H1 (cell line): ENCODE measurements at regions not wholly inside any gene's neighbourhood (a gene's known extent, or its start where the extent isn't known, plus 50 kb on each side); places are given as distances from the start of the nearest gene placed in this dataset.

Experiments
- CTCF ChIA-PET: fragments of 300-600 bp; sonication (Branson Sonifier 250); formaldehyde crosslinking; loops from one replicate; lab custom pipeline; 2021; ENCODE audit not compliant: partially characterized antibody; lab: Charles Lee
- POLR2A ChIA-PET: fragments of 300-600 bp; sonication (Branson Sonifier 250); formaldehyde crosslinking; loops from one replicate; lab custom pipeline; 2021; ENCODE audit warnings: inconsistent platforms; ENCODE audit not compliant: partially characterized antibody; lab: Charles Lee
- DNase-seq, 2 experiments: peaks; one replicate each; pipeline versions ENCODE4 v3.0.0 to v3.0.0-alpha.2; 2010 to 2022; ENCODE audit warnings: low spot score in 2 of 2, low read depth in 1 of 2, mixed read lengths in 1 of 2
- FAIRE-seq: peaks from 2 replicates; lab custom pipeline; 2011; peaks lifted over from hg19 to GRCh38; lab: Jason Lieb, UNC
- H2AFZ ChIP-seq: 2 replicates; pipeline ENCODE4 v1.8.1; 2012; ENCODE audit warnings: low read length, inconsistent platforms
- H2AK5ac ChIP-seq: 2 replicates; pipeline ENCODE4 v1.6.1; 2013; ENCODE audit warnings: low read depth, low read length
- H2BK120ac ChIP-seq: replicated peaks from 2 replicates; pipeline ENCODE3; 2013; ENCODE audit warnings: low read depth, low read length, inconsistent platforms
- H2BK12ac ChIP-seq: 2 replicates; pipeline ENCODE4 v1.6.1; 2013; ENCODE audit warnings: low read depth, low read length
- H2BK15ac ChIP-seq: 2 replicates; pipeline ENCODE4 v1.6.1; 2013; ENCODE audit warnings: low read length
- H2BK20ac ChIP-seq: 2 replicates; pipeline ENCODE4 v1.6.1; 2013; ENCODE audit warnings: low read length
- H2BK5ac ChIP-seq: 2 replicates; pipeline ENCODE4 v1.6.1; 2013; ENCODE audit warnings: low read depth, low read length
- H3K14ac ChIP-seq: 2 replicates; pipeline ENCODE4 v1.6.1; 2013; ENCODE audit warnings: inconsistent platforms; ENCODE audit not compliant: insufficient read length
- H3K18ac ChIP-seq: 2 replicates; pipeline ENCODE4 v1.6.1; 2013; ENCODE audit warnings: low read length; ENCODE audit errors: extremely low read depth
- H3K23ac ChIP-seq: 2 replicates; pipeline ENCODE4 v1.6.1; 2013; ENCODE audit warnings: inconsistent platforms; ENCODE audit not compliant: insufficient read length
- H3K23me2 ChIP-seq: 2 replicates; pipeline ENCODE4 v1.6.1; 2013; ENCODE audit warnings: low read depth, low read length
- H3K27ac ChIP-seq: 2 replicates; pipeline ENCODE4 v1.6.1; 2011; ENCODE audit warnings: low read depth, low read length, inconsistent platforms
- H3K27me3 ChIP-seq, 4 experiments: replicated peaks in 1 of 4; 1 replicate in 1 of 4; 2 replicates in 3 of 4; pipeline versions ENCODE4 v1.6.1 to v1.8.1; 2011 to 2013; ENCODE audit warnings: low read length in 3 of 4, mild to moderate bottlenecking in 3 of 4, inconsistent platforms in 2 of 4, mixed read lengths in 2 of 4, moderate library complexity in 1 of 4; ENCODE audit not compliant: control insufficient read depth in 3 of 4, insufficient read depth in 3 of 4; ENCODE audit errors: extremely low read depth in 1 of 4
- H3K36me3 ChIP-seq, 4 experiments: 2 replicates each; pipeline versions ENCODE4 v1.6.1 to v1.8.1; 2011 to 2013; ENCODE audit warnings: mild to moderate bottlenecking in 4 of 4, low read length in 3 of 4, moderate library complexity in 2 of 4, control low read depth in 1 of 4, inconsistent platforms in 1 of 4; ENCODE audit not compliant: insufficient read depth in 4 of 4, control insufficient read depth in 2 of 4
- H3K4ac ChIP-seq: replicated peaks from 2 replicates; pipeline ENCODE3; 2013; ENCODE audit warnings: low read length, low read depth, mixed read lengths, inconsistent platforms; ENCODE audit not compliant: insufficient read length
- H3K4me1 ChIP-seq, 4 experiments: replicated peaks in 1 of 4; 1 replicate in 1 of 4; 2 replicates in 3 of 4; pipeline versions ENCODE4 v1.6.1 to v1.8.1; 2011 to 2013; ENCODE audit warnings: low read length in 3 of 4, inconsistent platforms in 2 of 4, mixed read lengths in 1 of 4; ENCODE audit not compliant: insufficient read depth in 4 of 4, control insufficient read depth in 3 of 4
- H3K4me2 ChIP-seq, 2 experiments: 2 replicates each; pipeline versions ENCODE4 v1.6.1 to v1.8.1; 2011 to 2013; ENCODE audit warnings: low read depth in 2 of 2, low read length in 2 of 2, control low read depth in 1 of 2, inconsistent platforms in 1 of 2, mild to moderate bottlenecking in 1 of 2; ENCODE audit not compliant: insufficient read depth in 1 of 2
- H3K4me3 ChIP-seq, 4 experiments: fragments of 200-600, 300-600 bp in 1 of 4; sonication (generic), shearing (Covaris generic), sonication (Bioruptor Twin) in 1 of 4; 2 replicates each; pipeline versions ENCODE4 v1.5.1 to v1.8.1; 2011 to 2016; ENCODE audit warnings: low read length in 4 of 4, low read depth in 3 of 4, control low read depth in 2 of 4, inconsistent platforms in 2 of 4, mild to moderate bottlenecking in 2 of 4, mixed read lengths in 1 of 4, moderate library complexity in 1 of 4; ENCODE audit not compliant: insufficient read depth in 2 of 4; ENCODE audit errors: extremely low read depth in 1 of 4
- H3K56ac ChIP-seq: replicated peaks from 2 replicates; pipeline ENCODE3; 2013; ENCODE audit warnings: low read depth, mild to moderate bottlenecking, mixed read lengths, low read length, inconsistent platforms; ENCODE audit not compliant: insufficient read length
- H3K79me1 ChIP-seq: 2 replicates; pipeline ENCODE4 v1.6.1; 2013; ENCODE audit warnings: low read depth, low read length, control low read depth
- H3K79me2 ChIP-seq, 2 experiments: 2 replicates each; pipeline versions ENCODE4 v1.6.1 to v1.8.1; 2012 to 2013; ENCODE audit warnings: low read length in 2 of 2, mild to moderate bottlenecking in 2 of 2, inconsistent platforms in 1 of 2; ENCODE audit not compliant: insufficient read depth in 2 of 2, control insufficient read depth in 1 of 2
- H3K9ac ChIP-seq, 4 experiments: replicated peaks in 1 of 4; 1 replicate in 1 of 4; 2 replicates in 3 of 4; pipeline versions ENCODE4 v1.6.1 to v1.8.1; 2011 to 2013; ENCODE audit warnings: low read depth in 3 of 4, low read length in 3 of 4, control low read depth in 2 of 4, mild to moderate bottlenecking in 2 of 4, moderate library complexity in 2 of 4, inconsistent platforms in 1 of 4; ENCODE audit errors: extremely low read depth in 1 of 4
- H3K9me3 ChIP-seq, 2 experiments: 2 replicates each; pipeline versions ENCODE4 v1.6.1 to v1.8.1; 2012 to 2013; ENCODE audit warnings: mild to moderate bottlenecking in 2 of 2, moderate library complexity in 2 of 2, control low read depth in 1 of 2, inconsistent platforms in 1 of 2, low read depth in 1 of 2, low read length in 1 of 2, mixed read lengths in 1 of 2; ENCODE audit not compliant: insufficient read depth in 2 of 2
- H4K20me1 ChIP-seq, 2 experiments: replicated peaks in 1 of 2; 2 replicates each; pipeline versions ENCODE3 to v1.8.1; 2011 to 2013; ENCODE audit warnings: inconsistent platforms in 2 of 2, low read length in 2 of 2, mild to moderate bottlenecking in 1 of 2; ENCODE audit not compliant: insufficient read depth in 2 of 2, control insufficient read depth in 1 of 2
- H4K5ac ChIP-seq: 2 replicates; pipeline ENCODE4 v1.6.1; 2013; ENCODE audit warnings: low read length, low read depth, mixed read lengths, inconsistent platforms; ENCODE audit not compliant: insufficient read length
- H4K8ac ChIP-seq: 2 replicates; pipeline ENCODE4 v1.8.0; 2013; ENCODE audit warnings: mild to moderate bottlenecking, moderate library complexity, low read length, inconsistent platforms; ENCODE audit not compliant: insufficient read depth; ENCODE audit errors: extremely low read depth
- H4K91ac ChIP-seq: replicated peaks from 2 replicates; pipeline ENCODE3; 2013; ENCODE audit warnings: low read length, mixed read lengths, inconsistent platforms; ENCODE audit not compliant: insufficient read length
- EP300 ChIP-seq, 2 experiments: IDR thresholded peaks; 1 replicate in 1 of 2; 2 replicates in 1 of 2; pipeline ENCODE4 v1.6.1; 2011 to 2012; ENCODE audit warnings: low read depth in 2 of 2, low read length in 2 of 2, mild to moderate bottlenecking in 2 of 2, borderline replicate concordance in 1 of 2, inconsistent platforms in 1 of 2, moderate library complexity in 1 of 2
- KDM1A ChIP-seq: fragments of 200-600, 300-600 bp; sonication (generic); IDR thresholded peaks from 2 replicates; pipeline ENCODE4 v1.7.1; 2016; ENCODE audit warnings: mild to moderate bottlenecking, low read length, borderline replicate concordance
- KDM4A ChIP-seq: IDR thresholded peaks from one replicate; pipeline ENCODE4 v1.7.1; 2012; ENCODE audit warnings: low read depth, mild to moderate bottlenecking, moderate library complexity, low read length, inconsistent platforms; ENCODE audit not compliant: severe bottlenecking
- MAX ChIP-seq: IDR thresholded peaks from 2 replicates; pipeline ENCODE4 v1.6.1; 2012; ENCODE audit warnings: inconsistent platforms
- NANOG ChIP-seq: IDR thresholded peaks from 2 replicates; pipeline ENCODE4 v1.6.1; 2011; ENCODE audit warnings: low read length, low read depth, mild to moderate bottlenecking, inconsistent platforms; ENCODE audit not compliant: insufficient read depth, poor library complexity, severe bottlenecking
- PHF8 ChIP-seq: fragments of 200-600 bp; sonication (generic); conservative IDR thresholded peaks from 2 replicates; pipeline ENCODE4 v1.7.1; 2012; ENCODE audit warnings: low read depth, mild to moderate bottlenecking, inconsistent platforms, low read length, moderate library complexity
- POU5F1 ChIP-seq: IDR thresholded peaks from 2 replicates; pipeline ENCODE4 v1.6.1; 2011; ENCODE audit warnings: low read depth, mild to moderate bottlenecking, low read length, moderate library complexity
- RBBP5 ChIP-seq: IDR thresholded peaks from 2 replicates; pipeline ENCODE4 v1.7.1; 2012; ENCODE audit warnings: low read depth, mild to moderate bottlenecking, inconsistent platforms, low read length, moderate library complexity, borderline replicate concordance
- SAP30 ChIP-seq: fragments of 300-600 bp; sonication (generic); IDR thresholded peaks from 2 replicates; pipeline ENCODE4 v1.7.1; 2012; ENCODE audit warnings: low read length, moderate library complexity, mild to moderate bottlenecking, inconsistent platforms; ENCODE audit not compliant: insufficient read depth, insufficient replicate concordance
- SP1 ChIP-seq: IDR thresholded peaks from 2 replicates; pipeline ENCODE4 v1.6.1; 2011; ENCODE audit warnings: low read depth, low read length
- SP2 ChIP-seq: IDR thresholded peaks from 2 replicates; pipeline ENCODE4 v1.6.1; 2012; ENCODE audit warnings: mild to moderate bottlenecking, low read length, inconsistent platforms
- SUZ12 ChIP-seq: fragments of 200-600 bp; sonication (generic); IDR thresholded peaks from 2 replicates; pipeline ENCODE4 v1.6.1; 2012; ENCODE audit warnings: mild to moderate bottlenecking, inconsistent platforms, low read length, moderate library complexity, mixed read lengths
- TBP ChIP-seq: IDR thresholded peaks from 2 replicates; pipeline ENCODE4 v1.6.1; 2011; ENCODE audit warnings: low read depth, low read length, improper control_type of control experiment
- TCF12 ChIP-seq: IDR thresholded peaks from 2 replicates; pipeline ENCODE4 v1.6.1; 2011; ENCODE audit warnings: low read depth, mild to moderate bottlenecking, low read length
- TEAD4 ChIP-seq: IDR thresholded peaks from 2 replicates; pipeline ENCODE4 v1.6.1; 2012; ENCODE audit warnings: low read depth, low read length, inconsistent platforms, mixed read lengths
- YY1 ChIP-seq: IDR thresholded peaks from 2 replicates; pipeline ENCODE4 v1.6.1; 2011; ENCODE audit warnings: low read depth, mild to moderate bottlenecking, low read length
- WGBS, 2 experiments: shearing (Covaris generic) in 1 of 2; methylation state at CpG; one replicate each; pipeline versions ENCODE4 v1.1.6 to v1.1.7; 2013 to 2015; ENCODE audit warnings: low lambda C conversion rate in 2 of 2, mixed read lengths in 2 of 2, inconsistent platforms in 1 of 2, low coverage in 1 of 2, missing lambda C conversion rate in 1 of 2; ENCODE audit not compliant: insufficient replicate concordance in 2 of 2, insufficient coverage in 1 of 2, insufficient read length in 1 of 2; ENCODE audit errors: extremely low coverage in 1 of 2, missing lambda C conversion rate in 1 of 2; 5-methylcytosine and 5-hydroxymethylcytosine counted together

GRCh38 chr6:8940356-8940755, 505.0 kb upstream of the SLC35B3 start:
- H3K23ac ChIP-seq = no peak overlapping the region
- H3K9me3 ChIP-seq = no peaks in the 10 kb centered on the region
- no peak overlapping the region for H3K18ac ChIP-seq
- H3K23me2 ChIP-seq = no peaks in the 10 kb centered on the region
- H3K36me3 ChIP-seq = no peaks in the 10 kb centered on the region
- no peak overlapping the region for H3K4me2 ChIP-seq
- H3K4ac ChIP-seq = no peak overlapping the region
- no peak overlapping the region for H2BK120ac ChIP-seq
- H4K20me1 ChIP-seq = no peaks in the 10 kb centered on the region
- FAIRE-seq = no peak
- H2BK12ac ChIP-seq = no peak overlapping the region
- H3K56ac ChIP-seq = no peak overlapping the region
- H2BK20ac ChIP-seq = no peak overlapping the region
- WGBS, 2 experiments = 89% methylated on average over 6 of the region's 6 CpGs; no CpG with 5 or more reads in 1 of the 2 experiments
- H3K79me2 ChIP-seq = no peaks in the 10 kb centered on the region
- H3K14ac ChIP-seq = no peak overlapping the region
- H2AFZ ChIP-seq = no peak overlapping the region
- H4K5ac ChIP-seq = no peak overlapping the region
- H2AK5ac ChIP-seq = no peak overlapping the region
- CTCF ChIA-PET = no interaction called here
- H4K91ac ChIP-seq = no peak overlapping the region
- no peak overlapping the region for H3K9ac ChIP-seq
- H3K4me1 ChIP-seq = no peaks in the 10 kb centered on the region
- no peaks in the 10 kb centered on the region for H3K27me3 ChIP-seq
- no peaks in the 10 kb centered on the region for H3K79me1 ChIP-seq
- DNase-seq = no peak
- no peak overlapping the region for H3K4me3 ChIP-seq
- POLR2A ChIA-PET = no interaction called here
- H4K8ac ChIP-seq = no peak overlapping the region
- no peak overlapping the region for H2BK5ac ChIP-seq
- no peak overlapping the region for H2BK15ac ChIP-seq
- H3K27ac ChIP-seq = no peak overlapping the region
- TF ChIP-seq SP2 (no peak), KDM4A (no peak), TCF12 (no peak), KDM1A (no peak), MAX (no peak), TBP (no peak), NANOG (no peak), SP1 (no peak), TEAD4 (no peak), RBBP5 (no peak), SUZ12 (no peak), EP300 (IDR thresholded peaks at IDR 0.05; ENCODE audit: borderline replicate concordance in 1 of 2, low read depth in 2 of 2, low read length in 2 of 2) (no peak), YY1 (no peak), POU5F1 (no peak), SAP30 (no peak), PHF8 (no peak)
